ENCODE measurements at regions not wholly inside any gene's neighbourhood (a gene's known extent, or its start where the extent isn't known, plus 50 kb on each side); places are given as distances from the start of the nearest gene placed in this dataset.

GRCh38 chr11:106463154-106463553, 385.7 kb downstream of the AASDHPPT start:
- no peak overlapping the region for H3K9ac ChIP-seq (ENCODE audit: extremely low read depth, insufficient read length, low read length)
- H3K4me2 ChIP-seq (ENCODE audit: insufficient read depth, insufficient read length, low read length): no peak overlapping the region
- no peak for TF ChIP-seq CTCF (conservative IDR thresholded peaks at IDR 0.05)
- no peak overlapping the region for H3T11ph ChIP-seq (ENCODE audit: low read length)
- H2BK20ac ChIP-seq (ENCODE audit: low read depth, low read length, poor library complexity, severe bottlenecking): no peak overlapping the region
- H3K9me3 ChIP-seq (ENCODE audit: control insufficient read depth, low read depth, low read length): no peaks in the 10 kb centered on the region
- H3K4me3 Mint-ChIP-seq: no peak overlapping the region
- H3K23me2 ChIP-seq (ENCODE audit: insufficient read length, low read depth, low read length, poor library complexity, severe bottlenecking): no peaks in the 10 kb centered on the region
- H3K14ac ChIP-seq (ENCODE audit: insufficient read depth, low read length): no peak overlapping the region
- H3K56ac ChIP-seq (ENCODE audit: insufficient read length, low read depth, low read length): no peak overlapping the region
- no peak overlapping the region for H3K18ac ChIP-seq (ENCODE audit: insufficient read length, low read depth, low read length)
- no peaks in the 10 kb centered on the region for H3K36me3 Mint-ChIP-seq (ENCODE audit: insufficient read depth in 1 of 3, low read depth in 3 of 3)
- no peaks in the 10 kb centered on the region for H3K79me1 ChIP-seq (ENCODE audit: insufficient read depth, low read depth, low read length, poor library complexity, severe bottlenecking)
- H2AFZ ChIP-seq (ENCODE audit: low read length): no peak overlapping the region
- no peak overlapping the region for H3K23ac ChIP-seq (ENCODE audit: insufficient read length, low read depth, low read length)
- H3K79me2 ChIP-seq (ENCODE audit: insufficient read depth, low read length): no peaks in the 10 kb centered on the region
- DNase-seq: no peak
- no peak overlapping the region for H2BK120ac ChIP-seq (ENCODE audit: low read depth, low read length, poor library complexity, severe bottlenecking)
- no peak overlapping the region for H2BK12ac ChIP-seq (ENCODE audit: insufficient read length, low read depth, low read length)
- no peak overlapping the region for H3K27ac Mint-ChIP-seq
- H4K20me1 ChIP-seq (ENCODE audit: control insufficient read depth, insufficient read depth, insufficient read length): no peaks in the 10 kb centered on the region
- H3K27me3 ChIP-seq (ENCODE audit: insufficient read depth, low read length): no peaks in the 10 kb centered on the region
- H4K8ac ChIP-seq (replicated peaks; ENCODE audit: insufficient read length, low read depth, low read length): no peak overlapping the region
- H3K9me3 Mint-ChIP-seq: no peaks in the 10 kb centered on the region
- H3K4ac ChIP-seq (ENCODE audit: low read depth, low read length): no peak overlapping the region
- H4K5ac ChIP-seq (ENCODE audit: insufficient read length, low read depth, low read length): no peak overlapping the region
- no peaks in the 10 kb centered on the region for H3K4me1 ChIP-seq (ENCODE audit: insufficient read depth, low read length)
- no peak overlapping the region for H2BK15ac ChIP-seq (ENCODE audit: low read depth, low read length)
- no peaks in the 10 kb centered on the region for H3K27me3 Mint-ChIP-seq (ENCODE audit: low read depth)
- H4K91ac ChIP-seq (ENCODE audit: insufficient read length, low read depth, low read length): no peak overlapping the region
- H3K27ac ChIP-seq (ENCODE audit: insufficient read length, low read depth, low read length): no peak overlapping the region
- H2BK5ac ChIP-seq (ENCODE audit: insufficient read length, low read length): no peak overlapping the region
- no CpG with 5 or more reads among the region's 1 CpG for WGBS (ENCODE audit: extremely low coverage, insufficient read length, low lambda C conversion rate)
- no peak overlapping the region for H2AK5ac ChIP-seq (ENCODE audit: insufficient read length, low read length)
- H3K4me1 Mint-ChIP-seq: peaks cover 14 to 20% of the 10 kb centered on the region in 2 experiments

All from H9 (cell line).